ENCODE measurements at regions not wholly inside any gene's neighbourhood (a gene's known extent, or its start where the extent isn't known, plus 50 kb on each side); places are given as distances from the start of the nearest gene placed in this dataset.

GRCh38 chr21:36532769-36533467 is 53.0 kb upstream of the CLDN14 start:
- no peak for DNase-seq (ENCODE audit: low read depth)

- no peak for DNase-seq (ENCODE audit: low read depth)
Measured at GRCh38 chr21:36533468-36533848, 53.5 kb upstream of the CLDN14 start.

GRCh38 chr21:36534656-36535055 is 54.7 kb upstream of the CLDN14 start:
- DNase-seq (ENCODE audit: low read depth), result no peak

GRCh38 chr21:36535618-36536241 is 55.8 kb upstream of the CLDN14 start:
- DNase-seq (ENCODE audit: low read depth), result no peak

GRCh38 chr21:36538761-36539160 is 58.8 kb upstream of the CLDN14 start:
- no peak for DNase-seq (ENCODE audit: low read depth)

GRCh38 chr21:36539434-36540150 is 59.7 kb upstream of the CLDN14 start:
- no peak for DNase-seq (ENCODE audit: low read depth)

- DNase-seq (ENCODE audit: low read depth), result no peak
Measured at GRCh38 chr21:36540700-36541099, 60.8 kb upstream of the CLDN14 start.

GRCh38 chr21:36541721-36542139 is 61.8 kb upstream of the CLDN14 start:
- DNase-seq (ENCODE audit: low read depth), result no peak

GRCh38 chr21:36542312-36543101 is 62.6 kb upstream of the CLDN14 start:
- no peak for DNase-seq (ENCODE audit: low read depth)

GRCh38 chr21:36543924-36544323 is 64.0 kb upstream of the CLDN14 start:
- no peak for DNase-seq (ENCODE audit: low read depth)

- DNase-seq (ENCODE audit: low read depth), result no peak
Measured at GRCh38 chr21:36544545-36544944, 64.6 kb upstream of the CLDN14 start.

GRCh38 chr21:36545776-36546511 is 66.0 kb upstream of the CLDN14 start:
- no peak for DNase-seq (ENCODE audit: low read depth)

- no peak for DNase-seq (ENCODE audit: low read depth)
Measured at GRCh38 chr21:36547464-36547863, 67.5 kb upstream of the CLDN14 start.

GRCh38 chr21:36548866-36549265 is 68.9 kb upstream of the CLDN14 start:
- DNase-seq (ENCODE audit: low read depth), result no peak

- no peak for DNase-seq (ENCODE audit: low read depth)
Measured at GRCh38 chr21:36549470-36549869, 69.5 kb upstream of the CLDN14 start.

- no peak for DNase-seq (ENCODE audit: low read depth)
Measured at GRCh38 chr21:36550761-36551160, 70.8 kb upstream of the CLDN14 start.

GRCh38 chr21:36551321-36551720 is 71.4 kb upstream of the CLDN14 start:
- DNase-seq (ENCODE audit: low read depth), result no peak

- peak; percentile 19 for DNase-seq (ENCODE audit: low read depth)
Measured at GRCh38 chr21:36551731-36552433, 72.0 kb upstream of the CLDN14 start.

GRCh38 chr21:36552434-36552785 is 72.5 kb upstream of the CLDN14 start:
- DNase-seq (ENCODE audit: low read depth), result no peak

GRCh38 chr21:36553406-36553805 is 73.5 kb upstream of the CLDN14 start:
- no peak for DNase-seq (ENCODE audit: low read depth)
